WTC11 (cell line): ENCODE measurements at regions not wholly inside any gene's neighbourhood (a gene's known extent, or its start where the extent isn't known, plus 50 kb on each side); places are given as distances from the start of the nearest gene placed in this dataset.

Source experiments
- ATF2 ChIP-seq: sonication (generic); formaldehyde crosslinking; IDR thresholded peaks from 2 replicates; pipeline ENCODE4 v1.8.1; 2022; ENCODE audit warnings: low read depth, missing genetic modification reagents, borderline replicate concordance
- CTCF ChIP-seq: fragments of 200-600 bp; IDR thresholded peaks from 2 replicates; pipeline ENCODE4 v1.8.0; 2022; ENCODE audit warnings: antibody characterized with exemption
- ELF4 ChIP-seq: sonication (generic); formaldehyde crosslinking; IDR thresholded peaks from 2 replicates; pipeline ENCODE4 v1.8.1; 2022; ENCODE audit warnings: low read depth, mild to moderate bottlenecking, moderate library complexity, missing genetic modification reagents
- ETV6 ChIP-seq: sonication (generic); formaldehyde crosslinking; IDR thresholded peaks from 2 replicates; pipeline ENCODE4 v1.8.1; 2022; ENCODE audit warnings: mild to moderate bottlenecking, missing genetic modification reagents
- GABPB1 ChIP-seq: sonication (generic); formaldehyde crosslinking; IDR thresholded peaks from 2 replicates; pipeline ENCODE4 v1.8.1; 2023; ENCODE audit warnings: mild to moderate bottlenecking, missing genetic modification reagents
- HMGXB4 ChIP-seq: sonication (generic); formaldehyde crosslinking; IDR thresholded peaks from 2 replicates; pipeline ENCODE4 v1.8.1; 2023; ENCODE audit warnings: mild to moderate bottlenecking, moderate library complexity, missing genetic modification reagents
- NFE2L1 ChIP-seq: sonication (generic); formaldehyde crosslinking; IDR thresholded peaks from 2 replicates; pipeline ENCODE4 v1.8.1; 2023; ENCODE audit warnings: missing genetic modification reagents
- NR2C2 ChIP-seq: sonication (generic); formaldehyde crosslinking; IDR thresholded peaks from 2 replicates; pipeline ENCODE4 v1.8.0; 2022; ENCODE audit warnings: mild to moderate bottlenecking, missing genetic modification reagents
- NR3C1 ChIP-seq: sonication (generic); formaldehyde crosslinking; conservative IDR thresholded peaks from 2 replicates; pipeline ENCODE4 v1.8.1; 2023; ENCODE audit warnings: low read depth, mild to moderate bottlenecking, missing genetic modification reagents
- RELA ChIP-seq: sonication (generic); formaldehyde crosslinking; IDR thresholded peaks from 2 replicates; pipeline ENCODE4 v1.8.1; 2022; ENCODE audit warnings: missing genetic modification reagents, mild to moderate bottlenecking, borderline replicate concordance
- ZNF416 ChIP-seq: fragments of 250-450 bp; sonication (Bioruptor Pico); IDR thresholded peaks from 2 replicates; pipeline ENCODE4 v1.9.0; 2021; ENCODE audit warnings: mild to moderate bottlenecking, inconsistent platforms
- TF ChIP-seq, protein P1 (sequence below): sonication (generic); formaldehyde crosslinking; IDR thresholded peaks from 2 replicates; pipeline ENCODE4 v1.8.1; 2023; ENCODE audit warnings: mild to moderate bottlenecking, missing genetic modification reagents
- TF ChIP-seq, protein P2 (sequence below): sonication (generic); formaldehyde crosslinking; IDR thresholded peaks from 2 replicates; pipeline ENCODE4 v1.8.0; 2023; ENCODE audit warnings: missing genetic modification reagents
- TF ChIP-seq, protein P3 (sequence below): sonication (generic); formaldehyde crosslinking; IDR thresholded peaks from 2 replicates; pipeline ENCODE4 v1.8.0; 2022; ENCODE audit warnings: mild to moderate bottlenecking, missing genetic modification reagents

GRCh38 chr7:112615701-112616100 is 134.9 kb downstream of the LSMEM1 start:
- TF ChIP-seq CTCF = no peak
- TF ChIP-seq NR2C2 (CRISPR knock-in tag) = no peak
- TF ChIP-seq NR3C1 (CRISPR knock-in tag) = no peak
- TF ChIP-seq, protein P1, sequence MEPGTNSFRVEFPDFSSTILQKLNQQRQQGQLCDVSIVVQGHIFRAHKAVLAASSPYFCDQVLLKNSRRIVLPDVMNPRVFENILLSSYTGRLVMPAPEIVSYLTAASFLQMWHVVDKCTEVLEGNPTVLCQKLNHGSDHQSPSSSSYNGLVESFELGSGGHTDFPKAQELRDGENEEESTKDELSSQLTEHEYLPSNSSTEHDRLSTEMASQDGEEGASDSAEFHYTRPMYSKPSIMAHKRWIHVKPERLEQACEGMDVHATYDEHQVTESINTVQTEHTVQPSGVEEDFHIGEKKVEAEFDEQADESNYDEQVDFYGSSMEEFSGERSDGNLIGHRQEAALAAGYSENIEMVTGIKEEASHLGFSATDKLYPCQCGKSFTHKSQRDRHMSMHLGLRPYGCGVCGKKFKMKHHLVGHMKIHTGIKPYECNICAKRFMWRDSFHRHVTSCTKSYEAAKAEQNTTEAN (CRISPR knock-in tag) = no peak
- no peak for TF ChIP-seq RELA (CRISPR knock-in tag)
- TF ChIP-seq ZNF416 (CRISPR knock-in tag) = no peak
- TF ChIP-seq, protein P2, sequence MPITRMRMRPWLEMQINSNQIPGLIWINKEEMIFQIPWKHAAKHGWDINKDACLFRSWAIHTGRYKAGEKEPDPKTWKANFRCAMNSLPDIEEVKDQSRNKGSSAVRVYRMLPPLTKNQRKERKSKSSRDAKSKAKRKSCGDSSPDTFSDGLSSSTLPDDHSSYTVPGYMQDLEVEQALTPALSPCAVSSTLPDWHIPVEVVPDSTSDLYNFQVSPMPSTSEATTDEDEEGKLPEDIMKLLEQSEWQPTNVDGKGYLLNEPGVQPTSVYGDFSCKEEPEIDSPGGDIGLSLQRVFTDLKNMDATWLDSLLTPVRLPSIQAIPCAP (CRISPR knock-in tag) = no peak
- no peak for TF ChIP-seq GABPB1 (CRISPR knock-in tag)
- TF ChIP-seq NFE2L1 (CRISPR knock-in tag) = no peak
- no peak for TF ChIP-seq ELF4 (CRISPR knock-in tag)
- no peak for TF ChIP-seq ATF2 (CRISPR knock-in tag)
- no peak for TF ChIP-seq HMGXB4
- TF ChIP-seq ETV6 (CRISPR knock-in tag) = no peak
- TF ChIP-seq, protein P3, sequence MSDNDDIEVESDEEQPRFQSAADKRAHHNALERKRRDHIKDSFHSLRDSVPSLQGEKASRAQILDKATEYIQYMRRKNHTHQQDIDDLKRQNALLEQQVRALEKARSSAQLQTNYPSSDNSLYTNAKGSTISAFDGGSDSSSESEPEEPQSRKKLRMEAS (CRISPR knock-in tag) = no peak
